ENCODE measurements at regions not wholly inside any gene's neighbourhood (a gene's known extent, or its start where the extent isn't known, plus 50 kb on each side); places are given as distances from the start of the nearest gene placed in this dataset.
A peak's percentile ranks its signal among the peaks of the same experiment; 100 is the strongest.

GRCh38 chr3:107428051-107428858, 51.0 kb downstream of the CCDC54 start:
- DNase-seq (ENCODE audit: low read depth in 3 of 3, low spot score in 1 of 3), result no peak

- peak in 2 of 3 donors; percentile 24 to 37 for DNase-seq (ENCODE audit: low read depth in 3 of 3, low spot score in 1 of 3)
Observed at GRCh38 chr3:107429320-107430181, 52.3 kb downstream of the CCDC54 start.

- DNase-seq (ENCODE audit: low read depth in 3 of 3, low spot score in 1 of 3), result no peak
Observed at GRCh38 chr3:107430214-107430995, 53.2 kb downstream of the CCDC54 start.

- DNase-seq (ENCODE audit: low read depth in 3 of 3, low spot score in 1 of 3), result peak in 1 of 3 donors; percentile 14
Observed at GRCh38 chr3:107430996-107431245, 53.7 kb downstream of the CCDC54 start.

- peak in 1 of 3 donors; percentile 12 for DNase-seq (ENCODE audit: low read depth in 3 of 3, low spot score in 1 of 3)
Observed at GRCh38 chr3:107431246-107432012, 54.2 kb downstream of the CCDC54 start.

GRCh38 chr3:107432013-107432515, 54.8 kb downstream of the CCDC54 start:
- no peak for DNase-seq (ENCODE audit: low read depth in 3 of 3, low spot score in 1 of 3)

GRCh38 chr3:107432646-107433045, 55.4 kb downstream of the CCDC54 start:
- DNase-seq (ENCODE audit: low read depth in 3 of 3, low spot score in 1 of 3), result no peak

- DNase-seq (ENCODE audit: low read depth in 3 of 3, low spot score in 1 of 3), result no peak
Observed at GRCh38 chr3:107436029-107436428, 58.8 kb downstream of the CCDC54 start.

GRCh38 chr3:107438671-107439070, 61.4 kb downstream of the CCDC54 start:
- no peak for DNase-seq (ENCODE audit: low read depth in 3 of 3, low spot score in 1 of 3)

GRCh38 chr3:107441617-107442016, 64.4 kb downstream of the CCDC54 start:
- DNase-seq (ENCODE audit: low read depth in 3 of 3, low spot score in 1 of 3), result no peak

GRCh38 chr3:107443461-107443860, 66.2 kb downstream of the CCDC54 start:
- no peak for DNase-seq (ENCODE audit: low read depth in 3 of 3, low spot score in 1 of 3)

GRCh38 chr3:107446706-107447105, 69.5 kb downstream of the CCDC54 start:
- DNase-seq (ENCODE audit: low read depth in 3 of 3, low spot score in 1 of 3), result no peak

GRCh38 chr3:107450254-107450893, 72.4 kb upstream of the BBX start:
- no peak for DNase-seq (ENCODE audit: low read depth in 3 of 3, low spot score in 1 of 3)

- DNase-seq (ENCODE audit: low read depth in 3 of 3, low spot score in 1 of 3), result no peak
Observed at GRCh38 chr3:107452436-107452835, 70.3 kb upstream of the BBX start.

- no peak for DNase-seq (ENCODE audit: low read depth in 3 of 3, low spot score in 1 of 3)
Observed at GRCh38 chr3:107453504-107453903, 69.3 kb upstream of the BBX start.

GRCh38 chr3:107455621-107456020, 67.1 kb upstream of the BBX start:
- no peak for DNase-seq (ENCODE audit: low read depth in 3 of 3, low spot score in 1 of 3)

GRCh38 chr3:107456501-107456900, 66.3 kb upstream of the BBX start:
- DNase-seq (ENCODE audit: low read depth in 3 of 3, low spot score in 1 of 3), result no peak

- no peak for DNase-seq (ENCODE audit: low read depth in 3 of 3, low spot score in 1 of 3)
Observed at GRCh38 chr3:107458871-107459270, 63.9 kb upstream of the BBX start.

GRCh38 chr3:107461721-107462120, 61.0 kb upstream of the BBX start:
- DNase-seq (ENCODE audit: low read depth in 3 of 3, low spot score in 1 of 3), result no peak

GRCh38 chr3:107464037-107464436, 58.7 kb upstream of the BBX start:
- no peak for DNase-seq (ENCODE audit: low read depth in 3 of 3, low spot score in 1 of 3)
